ENCODE measurements at regions not wholly inside any gene's neighbourhood (a gene's known extent, or its start where the extent isn't known, plus 50 kb on each side); places are given as distances from the start of the nearest gene placed in this dataset.
"Not testable (repeated sequence)": the region's sequence is repeated elsewhere in the genome, so short reads cannot be mapped to it uniquely, and the experiment has no call there.

- H3K27me3 ChIP-seq (replicated peaks; ENCODE audit: control insufficient read depth, insufficient read depth, low read length); H3K4me3 ChIP-seq (ENCODE audit: low read length); H3K4me1 ChIP-seq (ENCODE audit: control insufficient read depth, insufficient read depth, low read length); DNase-seq (ENCODE audit: low read depth); H3K36me3 ChIP-seq (ENCODE audit: control insufficient read depth, insufficient read depth, low read length, severe bottlenecking); H3K9ac ChIP-seq (ENCODE audit: low read length); H3K9me3 ChIP-seq (ENCODE audit: control insufficient read depth, low read length): not testable (repeated sequence)
Observed at GRCh38 chr2:111329309-111329708, 208.6 kb downstream of the BCL2L11 start.

GRCh38 chr2:111331099-111331724, 210.5 kb downstream of the BCL2L11 start:
- not testable (repeated sequence) for H3K9me3 ChIP-seq (ENCODE audit: control insufficient read depth, low read length); H3K4me1 ChIP-seq (ENCODE audit: control insufficient read depth, insufficient read depth, low read length); H3K9ac ChIP-seq (ENCODE audit: low read length); DNase-seq (ENCODE audit: low read depth); H3K4me3 ChIP-seq (ENCODE audit: low read length); H3K36me3 ChIP-seq (ENCODE audit: control insufficient read depth, insufficient read depth, low read length, severe bottlenecking); H3K27me3 ChIP-seq (replicated peaks; ENCODE audit: control insufficient read depth, insufficient read depth, low read length)

DNA sequence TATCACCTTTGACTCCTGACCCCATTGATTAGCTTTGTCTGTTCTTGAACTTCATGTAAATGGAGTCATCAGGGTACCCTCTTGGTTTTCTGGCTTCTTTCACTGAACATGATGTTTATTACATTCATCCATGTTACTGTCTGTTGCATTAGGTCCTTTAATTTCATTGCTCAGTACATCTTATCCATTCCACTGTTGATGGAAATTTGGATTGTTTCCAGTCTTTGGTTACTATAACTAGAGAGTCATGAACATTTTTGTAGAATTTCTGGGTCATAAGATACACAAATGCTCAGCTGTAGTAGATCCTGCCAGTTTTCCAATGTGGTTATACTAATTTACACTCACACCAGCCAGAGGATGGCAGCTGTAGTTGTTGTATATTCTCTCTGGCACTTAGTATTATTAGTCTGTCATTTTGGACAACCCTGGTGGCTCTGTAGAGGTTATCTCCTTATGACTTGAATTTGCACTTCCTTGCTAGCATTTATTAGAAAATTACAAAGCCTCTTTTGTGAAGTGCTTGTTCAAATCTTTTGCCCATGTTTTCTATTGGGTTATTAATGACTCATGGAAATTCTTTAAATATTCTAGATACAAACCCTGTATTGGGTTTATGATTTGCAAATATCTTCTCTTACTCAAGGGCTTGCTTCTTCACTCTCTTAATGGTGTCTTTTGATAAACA, 214.7 kb downstream of the BCL2L11 start:
- H3K9me3 ChIP-seq (ENCODE audit: control insufficient read depth, low read length); H3K27me3 ChIP-seq (replicated peaks; ENCODE audit: control insufficient read depth, insufficient read depth, low read length); DNase-seq (ENCODE audit: low read depth); H3K4me3 ChIP-seq (ENCODE audit: low read length); H3K9ac ChIP-seq (ENCODE audit: low read length); H3K4me1 ChIP-seq (ENCODE audit: control insufficient read depth, insufficient read depth, low read length); H3K36me3 ChIP-seq (ENCODE audit: control insufficient read depth, insufficient read depth, low read length, severe bottlenecking): not testable (repeated sequence)

DNA sequence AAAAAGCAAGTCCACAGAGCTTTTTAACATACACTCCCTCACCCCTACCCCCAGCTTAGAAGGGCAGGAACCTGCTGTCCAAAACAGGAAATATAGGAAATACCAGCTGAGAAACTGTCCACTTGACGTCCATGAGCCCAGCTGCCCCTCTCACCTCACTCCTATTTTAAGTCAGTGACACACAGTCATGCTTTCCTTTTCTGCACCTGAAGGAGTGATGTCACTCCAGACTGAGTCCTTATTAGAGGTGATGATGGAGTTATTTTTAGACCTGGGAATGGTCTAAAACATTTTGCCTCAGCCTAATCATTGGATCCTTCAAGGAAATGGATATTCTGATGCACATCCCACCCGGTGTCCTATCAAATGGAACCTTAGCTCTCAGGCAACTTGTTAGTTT, 217.8 kb downstream of the BCL2L11 start:
- H3K4me1 ChIP-seq (ENCODE audit: control insufficient read depth, insufficient read depth, low read length); DNase-seq (ENCODE audit: low read depth); H3K9me3 ChIP-seq (ENCODE audit: control insufficient read depth, low read length); H3K36me3 ChIP-seq (ENCODE audit: control insufficient read depth, insufficient read depth, low read length, severe bottlenecking); H3K4me3 ChIP-seq (ENCODE audit: low read length); H3K9ac ChIP-seq (ENCODE audit: low read length); H3K27me3 ChIP-seq (replicated peaks; ENCODE audit: control insufficient read depth, insufficient read depth, low read length): not testable (repeated sequence)

DNA sequence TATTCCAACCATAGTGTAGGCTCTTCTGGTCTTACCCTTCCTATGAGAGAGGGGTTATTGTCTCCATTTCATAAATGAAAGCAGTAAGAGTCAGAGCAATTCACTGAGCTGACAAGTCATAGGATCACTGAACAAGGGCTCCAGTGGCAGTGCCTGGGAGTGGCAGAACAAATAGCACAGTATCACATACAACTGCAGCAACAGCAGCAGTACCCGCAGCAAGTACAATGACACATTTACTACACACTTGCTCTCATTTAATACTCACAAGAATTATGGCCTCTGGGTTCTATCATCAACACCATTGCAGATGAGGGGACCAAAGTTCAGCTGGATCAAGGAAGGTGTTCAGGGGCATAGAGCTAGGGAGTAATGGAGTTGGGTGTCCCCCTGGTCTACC, 218.8 kb downstream of the BCL2L11 start:
- not testable (repeated sequence) for H3K4me1 ChIP-seq (ENCODE audit: control insufficient read depth, insufficient read depth, low read length); H3K9me3 ChIP-seq (ENCODE audit: control insufficient read depth, low read length); H3K36me3 ChIP-seq (ENCODE audit: control insufficient read depth, insufficient read depth, low read length, severe bottlenecking); DNase-seq (ENCODE audit: low read depth); H3K4me3 ChIP-seq (ENCODE audit: low read length); H3K9ac ChIP-seq (ENCODE audit: low read length); H3K27me3 ChIP-seq (replicated peaks; ENCODE audit: control insufficient read depth, insufficient read depth, low read length)

DNA sequence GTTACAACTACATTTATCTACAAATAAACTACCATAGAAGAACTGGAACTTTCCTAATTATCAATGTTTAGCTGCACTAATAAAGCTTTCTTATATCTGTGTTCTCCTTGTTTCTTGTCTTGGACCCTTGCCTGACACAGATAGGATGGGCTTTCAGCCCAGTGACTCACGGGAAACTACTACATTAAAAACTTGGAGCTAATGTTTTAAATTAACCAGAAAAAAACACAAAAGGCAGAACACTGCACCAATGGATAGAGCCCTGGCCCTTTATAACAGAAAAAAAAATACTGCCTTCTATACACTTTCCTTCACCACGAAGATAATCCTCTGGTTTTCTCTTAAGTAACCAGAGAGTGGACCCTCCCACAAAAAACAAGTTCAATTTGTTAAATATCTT, 223.9 kb downstream of the BCL2L11 start:
- H3K4me1 ChIP-seq (ENCODE audit: control insufficient read depth, insufficient read depth, low read length); H3K9ac ChIP-seq (ENCODE audit: low read length); H3K4me3 ChIP-seq (ENCODE audit: low read length); H3K36me3 ChIP-seq (ENCODE audit: control insufficient read depth, insufficient read depth, low read length, severe bottlenecking); H3K27me3 ChIP-seq (replicated peaks; ENCODE audit: control insufficient read depth, insufficient read depth, low read length); H3K9me3 ChIP-seq (ENCODE audit: control insufficient read depth, low read length); DNase-seq (ENCODE audit: low read depth): not testable (repeated sequence)

DNA sequence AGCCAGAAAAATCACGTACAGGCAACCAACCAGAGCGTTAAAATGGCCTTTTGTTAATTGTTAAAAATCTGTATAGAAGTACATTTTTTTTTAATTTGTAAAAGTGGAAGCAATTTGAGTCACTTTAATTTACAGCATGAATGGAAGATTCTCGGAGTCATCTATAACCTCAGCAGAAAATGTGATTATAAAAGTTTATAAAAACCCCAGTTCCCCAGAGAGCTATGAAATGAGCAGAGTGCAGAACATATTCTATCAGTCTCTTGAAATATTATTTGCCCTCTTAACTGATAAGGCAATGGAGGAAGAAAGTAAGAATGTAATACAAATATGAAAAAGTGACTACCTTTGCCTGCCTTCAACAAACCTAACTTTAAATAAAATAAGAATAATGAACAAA, 224.7 kb downstream of the BCL2L11 start:
- not testable (repeated sequence) for H3K9me3 ChIP-seq (ENCODE audit: control insufficient read depth, low read length); H3K4me1 ChIP-seq (ENCODE audit: control insufficient read depth, insufficient read depth, low read length); DNase-seq (ENCODE audit: low read depth); H3K4me3 ChIP-seq (ENCODE audit: low read length); H3K36me3 ChIP-seq (ENCODE audit: control insufficient read depth, insufficient read depth, low read length, severe bottlenecking); H3K27me3 ChIP-seq (replicated peaks; ENCODE audit: control insufficient read depth, insufficient read depth, low read length); H3K9ac ChIP-seq (ENCODE audit: low read length)

DNA sequence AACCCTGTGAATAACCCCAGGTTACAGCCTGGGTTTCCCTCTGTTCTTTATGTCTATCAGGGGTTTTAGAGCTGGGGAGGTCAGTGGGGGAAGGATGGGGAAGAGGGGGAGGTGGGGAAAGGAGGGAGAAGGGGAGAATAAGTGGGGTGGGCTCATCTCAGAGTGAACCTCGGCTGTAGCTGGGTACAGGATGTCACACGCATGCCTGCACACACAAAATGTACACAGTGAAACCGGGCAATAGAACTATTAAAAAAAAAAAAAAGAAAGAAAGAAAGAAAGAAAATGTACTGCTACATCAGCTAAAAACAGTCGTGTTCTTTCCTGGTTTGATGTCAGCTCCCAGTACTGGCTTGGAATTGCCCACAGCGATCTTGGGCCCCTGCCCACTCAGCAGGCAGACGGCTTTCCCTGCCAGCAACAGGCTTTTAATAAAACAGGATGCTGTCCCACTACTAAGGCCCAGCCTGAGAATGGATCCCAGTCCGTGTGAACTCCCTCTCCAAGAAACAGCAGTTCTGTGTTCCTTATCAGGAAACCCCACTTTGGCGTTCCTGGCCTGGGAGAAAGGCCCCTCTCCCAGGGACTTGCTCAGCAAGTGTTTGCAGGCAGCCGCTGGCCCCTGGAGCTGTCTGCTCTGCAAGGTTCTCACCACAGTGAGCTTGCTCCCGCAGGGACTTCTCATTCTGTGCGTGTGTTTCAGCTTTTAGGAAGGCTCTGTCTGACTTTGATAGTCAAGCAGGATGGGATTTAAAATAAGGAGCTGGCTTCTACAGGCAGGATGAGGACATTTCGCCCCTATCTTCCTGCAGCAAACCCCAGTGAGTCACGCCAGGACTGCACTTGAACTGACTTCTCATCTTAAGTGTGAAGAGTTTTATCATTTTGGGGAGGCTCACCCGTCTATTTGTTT, 225.6 kb downstream of the BCL2L11 start:
- H3K9me3 ChIP-seq (ENCODE audit: control insufficient read depth, low read length); H3K4me3 ChIP-seq (ENCODE audit: low read length); H3K36me3 ChIP-seq (ENCODE audit: control insufficient read depth, insufficient read depth, low read length, severe bottlenecking); H3K9ac ChIP-seq (ENCODE audit: low read length); H3K27me3 ChIP-seq (replicated peaks; ENCODE audit: control insufficient read depth, insufficient read depth, low read length); H3K4me1 ChIP-seq (ENCODE audit: control insufficient read depth, insufficient read depth, low read length): not testable (repeated sequence)
- DNase-seq (ENCODE audit: low read depth) = peak; percentile 26

GRCh38 chr2:111347695-111348094, 227.0 kb downstream of the BCL2L11 start:
- not testable (repeated sequence) for H3K4me3 ChIP-seq (ENCODE audit: low read length); DNase-seq (ENCODE audit: low read depth); H3K27me3 ChIP-seq (replicated peaks; ENCODE audit: control insufficient read depth, insufficient read depth, low read length); H3K9me3 ChIP-seq (ENCODE audit: control insufficient read depth, low read length); H3K9ac ChIP-seq (ENCODE audit: low read length); H3K4me1 ChIP-seq (ENCODE audit: control insufficient read depth, insufficient read depth, low read length); H3K36me3 ChIP-seq (ENCODE audit: control insufficient read depth, insufficient read depth, low read length, severe bottlenecking)

GRCh38 chr2:111348316-111348715, 227.6 kb downstream of the BCL2L11 start:
- not testable (repeated sequence) for H3K27me3 ChIP-seq (replicated peaks; ENCODE audit: control insufficient read depth, insufficient read depth, low read length); H3K4me1 ChIP-seq (ENCODE audit: control insufficient read depth, insufficient read depth, low read length); DNase-seq (ENCODE audit: low read depth); H3K4me3 ChIP-seq (ENCODE audit: low read length); H3K9ac ChIP-seq (ENCODE audit: low read length); H3K9me3 ChIP-seq (ENCODE audit: control insufficient read depth, low read length); H3K36me3 ChIP-seq (ENCODE audit: control insufficient read depth, insufficient read depth, low read length, severe bottlenecking)

GRCh38 chr2:111355022-111355817, 234.5 kb downstream of the BCL2L11 start:
- not testable (repeated sequence) for H3K4me3 ChIP-seq (ENCODE audit: low read length); H3K9ac ChIP-seq (ENCODE audit: low read length); H3K9me3 ChIP-seq (ENCODE audit: control insufficient read depth, low read length); H3K27me3 ChIP-seq (replicated peaks; ENCODE audit: control insufficient read depth, insufficient read depth, low read length); H3K36me3 ChIP-seq (ENCODE audit: control insufficient read depth, insufficient read depth, low read length, severe bottlenecking); H3K4me1 ChIP-seq (ENCODE audit: control insufficient read depth, insufficient read depth, low read length); DNase-seq (ENCODE audit: low read depth)

All from adipocyte (in vitro differentiated cells).